ENCODE measurements at regions not wholly inside any gene's neighbourhood (a gene's known extent, or its start where the extent isn't known, plus 50 kb on each side); places are given as distances from the start of the nearest gene placed in this dataset.

DNA sequence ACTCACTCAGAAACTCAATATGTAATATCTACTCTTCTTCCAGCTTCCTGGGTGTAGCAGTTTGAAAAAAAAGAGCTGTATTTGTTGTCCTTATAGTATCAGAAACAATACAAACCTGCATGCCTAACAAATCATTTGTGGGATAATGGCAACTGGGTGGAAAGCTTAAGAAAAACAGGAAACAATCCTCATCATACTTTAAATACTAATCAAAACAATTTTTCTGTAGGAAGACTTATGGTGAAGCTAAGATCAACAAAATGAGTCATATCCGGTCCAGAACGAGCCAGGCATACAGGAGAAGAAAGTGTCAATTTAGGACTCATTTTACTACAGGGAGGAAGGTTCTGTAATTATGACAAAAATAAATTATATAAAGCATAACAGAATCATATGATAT, 181.8 kb upstream of the ADGRL4 start:
- Histone ChIP-seq H4K8ac (ENCODE audit: extremely low read depth, insufficient read depth, low read length) (no peak overlapping the region), H3K27ac (ENCODE audit: low read depth, low read length) (no peak overlapping the region), H3K4me3 (ENCODE audit: extremely low read depth in 1 of 4, insufficient read depth in 2 of 4, low read depth in 3 of 4, low read length in 4 of 4) (no peak overlapping the region), H2BK15ac (ENCODE audit: low read length) (no peak overlapping the region), H3K9ac (replicated peaks in 1 of 4; ENCODE audit: extremely low read depth in 1 of 4, low read depth in 3 of 4, low read length in 3 of 4) (no peak overlapping the region), H3K18ac (ENCODE audit: extremely low read depth, low read length) (no peak overlapping the region), H3K27me3 (replicated peaks in 1 of 4; ENCODE audit: control insufficient read depth in 3 of 4, extremely low read depth in 1 of 4, insufficient read depth in 3 of 4, low read length in 3 of 4) (no peaks in the 10 kb centered on the region), H3K23ac (ENCODE audit: insufficient read length) (no peak overlapping the region), H4K91ac (replicated peaks; ENCODE audit: insufficient read length, low read length) (no peak overlapping the region), H3K4me2 (ENCODE audit: insufficient read depth in 1 of 2, low read depth in 2 of 2, low read length in 2 of 2) (no peak overlapping the region), H4K20me1 (replicated peaks in 1 of 2; ENCODE audit: control insufficient read depth in 1 of 2, insufficient read depth in 2 of 2, low read length in 2 of 2) (no peaks in the 10 kb centered on the region), H4K5ac (ENCODE audit: insufficient read length, low read depth, low read length) (no peak overlapping the region), H3K4ac (replicated peaks; ENCODE audit: insufficient read length, low read depth, low read length) (no peak overlapping the region), H3K9me3 (ENCODE audit: insufficient read depth in 2 of 2, low read depth in 1 of 2, low read length in 1 of 2) (no peaks in the 10 kb centered on the region), H3K14ac (ENCODE audit: insufficient read length) (no peak overlapping the region), H2BK12ac (ENCODE audit: low read depth, low read length) (no peak overlapping the region), H2BK5ac (ENCODE audit: low read depth, low read length) (no peak overlapping the region), H3K36me3 (ENCODE audit: control insufficient read depth in 2 of 4, insufficient read depth in 4 of 4, low read length in 3 of 4) (no peaks in the 10 kb centered on the region), H3K4me1 (replicated peaks in 1 of 4; ENCODE audit: control insufficient read depth in 3 of 4, insufficient read depth in 4 of 4, low read length in 3 of 4) (peaks cover 0 to 4% (median 1%) of the 10 kb centered on the region in 4 experiments; a peak in 2 of 7 replicates), H2AK5ac (ENCODE audit: low read depth, low read length) (no peak overlapping the region), H3K23me2 (ENCODE audit: low read depth, low read length) (no peaks in the 10 kb centered on the region), H3K79me2 (ENCODE audit: control insufficient read depth in 1 of 2, insufficient read depth in 2 of 2, low read length in 2 of 2) (no peaks in the 10 kb centered on the region), H2BK120ac (replicated peaks; ENCODE audit: low read depth, low read length) (no peak overlapping the region), H3K79me1 (ENCODE audit: low read depth, low read length) (no peaks in the 10 kb centered on the region), H3K56ac (replicated peaks; ENCODE audit: insufficient read length, low read depth, low read length) (no peak overlapping the region), H2BK20ac (ENCODE audit: low read length) (no peak overlapping the region), H2AFZ (ENCODE audit: low read length) (no peak overlapping the region)
- ChIA-PET POLR2A (ENCODE audit: partially characterized antibody) (no interaction called here), CTCF (ENCODE audit: partially characterized antibody) (interaction anchor here (1.7 to 3.2 kb wide), 2 partner anchors 9 to 349 kb away, joined by 5 to 12 read pairs; no protein-coding TSS in a partner anchor)
- no peak for TF ChIP-seq CBX8 (IDR thresholded peaks at IDR 0.05; ENCODE audit: borderline replicate concordance, low read depth, low read length)
- TF ChIP-seq POLR2AphosphoS5 (IDR thresholded peaks at IDR 0.05; ENCODE audit: low read depth, low read length) = no peak
- no peak for TF ChIP-seq CBX5 (IDR thresholded peaks at IDR 0.05; ENCODE audit: low read depth, low read length)
- TF ChIP-seq SUZ12 (IDR thresholded peaks at IDR 0.05; ENCODE audit: low read length) = no peak
- TF ChIP-seq PHF8 (conservative IDR thresholded peaks at IDR 0.05; ENCODE audit: low read depth, low read length) = no peak
- no peak for TF ChIP-seq EP300 (IDR thresholded peaks at IDR 0.05; ENCODE audit: borderline replicate concordance in 1 of 2, low read depth in 2 of 2, low read length in 2 of 2)
- 93% methylated on average over 2 of the region's 2 CpGs; no CpG with 5 or more reads in 1 of the 2 experiments for WGBS, 2 experiments (ENCODE audit: extremely low coverage in 1 of 2, insufficient coverage in 1 of 2, insufficient read length in 1 of 2, insufficient replicate concordance in 2 of 2, low coverage in 1 of 2, low lambda C conversion rate in 2 of 2, missing lambda C conversion rate in 1 of 2)
- FAIRE-seq = no peak
- no peak for DNase-seq (ENCODE audit: low read depth in 1 of 2, low spot score in 2 of 2)

All from H1 (cell line).